WTC11 (cell line): ENCODE measurements at regions not wholly inside any gene's neighbourhood (a gene's known extent, or its start where the extent isn't known, plus 50 kb on each side); places are given as distances from the start of the nearest gene placed in this dataset.
"Not testable (repeated sequence)": the region's sequence is repeated elsewhere in the genome, so short reads cannot be mapped to it uniquely, and the experiment has no call there.

Source experiments
- ATAC-seq: fragments of 200-7000 bp; cut with Tn5 transposase; 2 replicates; pipeline ENCODE4 v1.10.0; 2021; ENCODE audit warnings: mild to moderate bottlenecking, moderate library complexity
- CTCF ChIA-PET: fragments of 300-600 bp; sonication (Branson Sonifier 250); formaldehyde crosslinking; loops from one replicate; lab custom pipeline; 2021; ENCODE audit warnings: antibody characterized with exemption; lab: Charles Lee
- POLR2A ChIA-PET: fragments of 350-600 bp; sonication (Branson Sonifier 250); formaldehyde crosslinking; loops from one replicate; lab custom pipeline; 2021; ENCODE audit warnings: antibody characterized with exemption; lab: Charles Lee
- DNase-seq: peaks from one replicate; pipeline ENCODE4 v3.0.0; 2021; ENCODE audit warnings: low spot score
- H3K27ac Mint-ChIP-seq: 2 replicates; pipeline ENCODE4 v1.8.0; 2021; ENCODE audit warnings: mixed read lengths
- H3K27me3 Mint-ChIP-seq: 2 replicates; pipeline ENCODE4 v1.8.0; 2021; ENCODE audit warnings: low read depth, mild to moderate bottlenecking, moderate library complexity, mixed read lengths
- H3K36me3 Mint-ChIP-seq: 2 replicates; pipeline ENCODE4 v1.8.0; 2021; ENCODE audit warnings: mixed read lengths
- H3K4me1 Mint-ChIP-seq: 2 replicates; pipeline ENCODE4 v1.8.0; 2022; ENCODE audit warnings: mixed read lengths
- H3K4me3 Mint-ChIP-seq: 2 replicates; pipeline ENCODE4 v1.8.0; 2021; ENCODE audit warnings: mild to moderate bottlenecking, moderate library complexity, mixed read lengths
- H3K9me3 Mint-ChIP-seq: 2 replicates; pipeline ENCODE4 v1.8.0; 2021; ENCODE audit warnings: mixed read lengths
- ATF2 ChIP-seq: sonication (generic); formaldehyde crosslinking; IDR thresholded peaks from 2 replicates; pipeline ENCODE4 v1.8.1; 2022; ENCODE audit warnings: low read depth, missing genetic modification reagents, borderline replicate concordance
- ATF6 ChIP-seq: sonication (generic); formaldehyde crosslinking; IDR thresholded peaks from 2 replicates; pipeline ENCODE4 v1.8.1; 2023; ENCODE audit warnings: mild to moderate bottlenecking, missing genetic modification reagents
- CREB1 ChIP-seq: sonication (generic); formaldehyde crosslinking; IDR thresholded peaks from 2 replicates; pipeline ENCODE4 v1.8.0; 2023; ENCODE audit warnings: mild to moderate bottlenecking, missing genetic modification reagents
- ESRRA ChIP-seq: sonication (generic); formaldehyde crosslinking; IDR thresholded peaks from 2 replicates; pipeline ENCODE4 v1.8.1; 2022; ENCODE audit warnings: mild to moderate bottlenecking, missing genetic modification reagents, borderline replicate concordance
- ETV6 ChIP-seq: sonication (generic); formaldehyde crosslinking; IDR thresholded peaks from 2 replicates; pipeline ENCODE4 v1.8.1; 2022; ENCODE audit warnings: mild to moderate bottlenecking, missing genetic modification reagents
- GRHL2 ChIP-seq: fragments of 250-450 bp; sonication (Bioruptor Pico); IDR thresholded peaks from 2 replicates; pipeline ENCODE4 v1.8.0; 2022; ENCODE audit warnings: mild to moderate bottlenecking, moderate library complexity; ENCODE audit not compliant: insufficient replicate concordance, severe bottlenecking
- IRF2 ChIP-seq: sonication (generic); formaldehyde crosslinking; IDR thresholded peaks from 2 replicates; pipeline ENCODE4 v1.8.0; 2022; ENCODE audit warnings: low read depth, missing genetic modification reagents, borderline replicate concordance
- KAT7 ChIP-seq: sonication (generic); formaldehyde crosslinking; IDR thresholded peaks from 2 replicates; pipeline ENCODE4 v1.8.1; 2023; ENCODE audit warnings: missing genetic modification reagents, mild to moderate bottlenecking, borderline replicate concordance
- NFATC4 ChIP-seq: fragments of 250-450 bp; sonication (Bioruptor Pico); IDR thresholded peaks from 2 replicates; pipeline ENCODE4 v1.9.0; 2021; ENCODE audit warnings: mild to moderate bottlenecking
- NFYB ChIP-seq: sonication (generic); formaldehyde crosslinking; conservative IDR thresholded peaks from 2 replicates; pipeline ENCODE4 v1.8.0; 2022; ENCODE audit warnings: low read depth, missing genetic modification reagents
- NR2C2 ChIP-seq: sonication (generic); formaldehyde crosslinking; IDR thresholded peaks from 2 replicates; pipeline ENCODE4 v1.8.0; 2022; ENCODE audit warnings: mild to moderate bottlenecking, missing genetic modification reagents
- OVOL2 ChIP-seq: fragments of 250-450 bp; sonication (Bioruptor Pico); IDR thresholded peaks from 2 replicates; pipeline ENCODE4 v1.9.0; 2021; ENCODE audit warnings: mild to moderate bottlenecking, borderline replicate concordance
- TEAD1 ChIP-seq: sonication (generic); formaldehyde crosslinking; IDR thresholded peaks from 2 replicates; pipeline ENCODE4 v1.8.0; 2022; ENCODE audit warnings: mild to moderate bottlenecking, missing genetic modification reagents
- ZNF121 ChIP-seq: sonication (generic); formaldehyde crosslinking; IDR thresholded peaks from 2 replicates; pipeline ENCODE4 v1.8.0; 2023; ENCODE audit warnings: missing genetic modification reagents
- ZNF138 ChIP-seq: sonication (generic); formaldehyde crosslinking; conservative IDR thresholded peaks from 2 replicates; pipeline ENCODE4 v1.8.1; 2022; ENCODE audit warnings: mild to moderate bottlenecking, moderate library complexity, missing genetic modification reagents
- ZNF263 ChIP-seq: sonication (generic); formaldehyde crosslinking; IDR thresholded peaks from 2 replicates; pipeline ENCODE4 v1.8.1; 2022; ENCODE audit warnings: low read depth, mild to moderate bottlenecking, moderate library complexity, missing genetic modification reagents
- ZNF317 ChIP-seq: sonication (generic); formaldehyde crosslinking; IDR thresholded peaks from 2 replicates; pipeline ENCODE4 v1.8.1; 2023; ENCODE audit warnings: low read depth, mild to moderate bottlenecking, moderate library complexity, missing genetic modification reagents, borderline replicate concordance
- ZNF423 ChIP-seq: fragments of 250-450 bp; sonication (Bioruptor Pico); IDR thresholded peaks from 2 replicates; pipeline ENCODE4 v2.1.2; 2022; ENCODE audit warnings: mild to moderate bottlenecking, moderate library complexity
- ZNF671 ChIP-seq: fragments of 250-450 bp; sonication (Bioruptor Pico); IDR thresholded peaks from 2 replicates; pipeline ENCODE4 v1.8.0; 2021; ENCODE audit warnings: mild to moderate bottlenecking
- TF ChIP-seq, protein P1 (sequence below): fragments of 250-450 bp; sonication (Bioruptor Pico); IDR thresholded peaks from 2 replicates; pipeline ENCODE4 v1.9.0; 2021; ENCODE audit warnings: mild to moderate bottlenecking
- TF ChIP-seq, protein P2 (sequence below): sonication (generic); formaldehyde crosslinking; IDR thresholded peaks from 2 replicates; pipeline ENCODE4 v1.8.1; 2023; ENCODE audit warnings: mild to moderate bottlenecking, missing genetic modification reagents
- TF ChIP-seq, protein P3 (sequence below): sonication (generic); formaldehyde crosslinking; IDR thresholded peaks from 2 replicates; pipeline ENCODE4 v1.8.0; 2022; ENCODE audit warnings: mild to moderate bottlenecking, missing genetic modification reagents
- TF ChIP-seq, protein P4 (sequence below): fragments of 250-450 bp; sonication (Bioruptor Pico); IDR thresholded peaks from 2 replicates; pipeline ENCODE4 v1.8.0; 2021; ENCODE audit warnings: mild to moderate bottlenecking
- TF ChIP-seq, protein P5 (sequence below): sonication (generic); formaldehyde crosslinking; IDR thresholded peaks from 2 replicates; pipeline ENCODE4 v1.8.1; 2022; ENCODE audit warnings: low read depth, mild to moderate bottlenecking, moderate library complexity, missing genetic modification reagents, borderline replicate concordance

- TF ChIP-seq ESRRA (CRISPR knock-in tag) = no peak
- no peak for TF ChIP-seq CREB1 (CRISPR knock-in tag)
- no peak for TF ChIP-seq ATF6 (CRISPR knock-in tag)
- TF ChIP-seq ZNF121 = no peak
- no peak for TF ChIP-seq ATF2 (CRISPR knock-in tag)
- no peak for TF ChIP-seq NFATC4
- no peak for TF ChIP-seq ZNF671 (CRISPR knock-in tag)
- no peak for TF ChIP-seq GRHL2 (CRISPR knock-in tag)
- TF ChIP-seq IRF2 (CRISPR knock-in tag) = no peak
- TF ChIP-seq, protein P1, sequence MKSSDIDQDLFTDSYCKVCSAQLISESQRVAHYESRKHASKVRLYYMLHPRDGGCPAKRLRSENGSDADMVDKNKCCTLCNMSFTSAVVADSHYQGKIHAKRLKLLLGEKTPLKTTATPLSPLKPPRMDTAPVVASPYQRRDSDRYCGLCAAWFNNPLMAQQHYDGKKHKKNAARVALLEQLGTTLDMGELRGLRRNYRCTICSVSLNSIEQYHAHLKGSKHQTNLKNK (CRISPR knock-in tag) = no peak
These were observed 78.7 kb upstream of the TNFSF11 start (continued) for GRCh38 chr13:42495255-42495654.

DNA sequence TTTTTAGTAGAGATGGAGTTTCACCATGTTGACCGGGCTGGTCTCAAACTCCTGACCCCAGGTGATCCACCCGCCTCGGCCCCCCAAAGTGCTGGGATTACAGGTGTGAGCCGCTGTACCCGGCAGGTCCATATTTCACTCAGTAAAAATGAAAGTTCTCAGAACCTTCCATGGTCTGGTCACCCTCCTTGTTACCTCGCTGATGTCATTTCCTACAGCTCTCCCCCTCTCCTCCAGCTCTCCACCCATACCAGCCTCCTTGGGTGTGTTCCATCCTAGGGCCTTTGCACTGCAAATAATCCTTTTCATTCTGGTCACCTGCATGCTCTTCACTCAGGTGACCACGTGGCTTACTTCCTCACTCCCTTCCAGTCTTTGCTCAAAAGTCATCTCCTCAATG is 78.2 kb upstream of the TNFSF11 start:
- ChIA-PET POLR2A (no interaction called here), CTCF (no interaction called here)
- DNase-seq (no peak), ATAC-seq (no peak)
- peaks cover 2% of the 10 kb centered on the region; the same call in 1 of the 2 replicates for H3K36me3 Mint-ChIP-seq
- TF ChIP-seq ZNF317 (CRISPR knock-in tag) = no peak
- no peak for TF ChIP-seq IRF2 (CRISPR knock-in tag)
- TF ChIP-seq ZNF263 (CRISPR knock-in tag) = no peak
- no peak for TF ChIP-seq NR2C2
- no peak for TF ChIP-seq NFYB (CRISPR knock-in tag)
- no peak overlapping the region for H3K27ac Mint-ChIP-seq
- H3K9me3 Mint-ChIP-seq = peaks cover 7% of the 10 kb centered on the region
- no peaks in the 10 kb centered on the region for H3K4me1 Mint-ChIP-seq
- H3K27me3 Mint-ChIP-seq = no peaks in the 10 kb centered on the region; the same call in 1 of the 2 replicates
- H3K4me3 Mint-ChIP-seq = no peak overlapping the region

DNA sequence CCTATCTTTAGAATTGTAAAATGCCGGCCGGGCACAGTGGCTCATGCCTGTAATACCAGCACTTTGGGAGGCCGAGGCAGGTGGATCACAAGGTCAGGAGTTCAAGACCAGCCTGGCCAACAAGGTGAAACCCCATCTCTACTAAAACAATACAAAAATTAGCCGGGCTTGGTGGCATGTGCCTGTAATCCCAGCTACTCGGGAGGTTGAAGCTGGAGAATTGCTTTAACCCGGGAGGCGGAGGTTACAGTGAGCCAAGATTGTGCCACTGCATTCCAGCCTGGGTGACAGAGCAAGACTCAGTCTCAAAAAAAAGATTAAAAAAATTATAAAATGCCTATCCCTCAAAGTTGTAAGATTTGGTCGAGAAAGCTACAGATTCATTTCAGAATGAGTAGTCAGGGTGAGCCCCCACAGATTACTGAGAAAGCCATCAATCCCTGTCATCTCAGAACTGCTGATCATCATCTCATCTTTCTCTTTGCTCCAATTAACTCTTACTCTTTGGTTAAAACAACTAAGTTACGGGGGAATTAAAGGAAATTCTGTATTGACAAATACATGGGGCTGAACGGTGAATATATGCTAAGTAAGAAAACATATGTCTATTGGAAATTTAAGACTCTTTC is 76.9 kb upstream of the TNFSF11 start:
- POLR2A ChIA-PET, CTCF ChIA-PET, H3K36me3 Mint-ChIP-seq, H3K27me3 Mint-ChIP-seq, ATAC-seq, DNase-seq, H3K27ac Mint-ChIP-seq, H3K4me3 Mint-ChIP-seq, H3K4me1 Mint-ChIP-seq: not testable (repeated sequence)
- peaks cover 13% of the 10 kb centered on the region for H3K9me3 Mint-ChIP-seq

GRCh38 chr13:42497798-42498197 is 76.2 kb upstream of the TNFSF11 start:
- H3K4me3 Mint-ChIP-seq = no peak overlapping the region
- CTCF ChIA-PET = no interaction called here
- DNase-seq (no peak), ATAC-seq (no peak)
- H3K9me3 Mint-ChIP-seq = peaks cover 13% of the 10 kb centered on the region
- H3K27me3 Mint-ChIP-seq = no peaks in the 10 kb centered on the region; the same call in 1 of the 2 replicates
- H3K27ac Mint-ChIP-seq = no peak overlapping the region
- H3K4me1 Mint-ChIP-seq = no peaks in the 10 kb centered on the region
- POLR2A ChIA-PET = no interaction called here
- H3K36me3 Mint-ChIP-seq = peaks cover 8% of the 10 kb centered on the region
- TF ChIP-seq, protein P2, sequence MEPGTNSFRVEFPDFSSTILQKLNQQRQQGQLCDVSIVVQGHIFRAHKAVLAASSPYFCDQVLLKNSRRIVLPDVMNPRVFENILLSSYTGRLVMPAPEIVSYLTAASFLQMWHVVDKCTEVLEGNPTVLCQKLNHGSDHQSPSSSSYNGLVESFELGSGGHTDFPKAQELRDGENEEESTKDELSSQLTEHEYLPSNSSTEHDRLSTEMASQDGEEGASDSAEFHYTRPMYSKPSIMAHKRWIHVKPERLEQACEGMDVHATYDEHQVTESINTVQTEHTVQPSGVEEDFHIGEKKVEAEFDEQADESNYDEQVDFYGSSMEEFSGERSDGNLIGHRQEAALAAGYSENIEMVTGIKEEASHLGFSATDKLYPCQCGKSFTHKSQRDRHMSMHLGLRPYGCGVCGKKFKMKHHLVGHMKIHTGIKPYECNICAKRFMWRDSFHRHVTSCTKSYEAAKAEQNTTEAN (CRISPR knock-in tag) = no peak
- TF ChIP-seq CREB1 (CRISPR knock-in tag) (no peak), TEAD1 (no peak), ZNF671 (CRISPR knock-in tag) (no peak), OVOL2 (CRISPR knock-in tag) (no peak), KAT7 (CRISPR knock-in tag) (no peak), ZNF138 (CRISPR knock-in tag) (no peak), ZNF423 (no peak), ETV6 (CRISPR knock-in tag) (no peak)
- TF ChIP-seq, protein P3, sequence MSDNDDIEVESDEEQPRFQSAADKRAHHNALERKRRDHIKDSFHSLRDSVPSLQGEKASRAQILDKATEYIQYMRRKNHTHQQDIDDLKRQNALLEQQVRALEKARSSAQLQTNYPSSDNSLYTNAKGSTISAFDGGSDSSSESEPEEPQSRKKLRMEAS (CRISPR knock-in tag) = no peak
- TF ChIP-seq, protein P4, sequence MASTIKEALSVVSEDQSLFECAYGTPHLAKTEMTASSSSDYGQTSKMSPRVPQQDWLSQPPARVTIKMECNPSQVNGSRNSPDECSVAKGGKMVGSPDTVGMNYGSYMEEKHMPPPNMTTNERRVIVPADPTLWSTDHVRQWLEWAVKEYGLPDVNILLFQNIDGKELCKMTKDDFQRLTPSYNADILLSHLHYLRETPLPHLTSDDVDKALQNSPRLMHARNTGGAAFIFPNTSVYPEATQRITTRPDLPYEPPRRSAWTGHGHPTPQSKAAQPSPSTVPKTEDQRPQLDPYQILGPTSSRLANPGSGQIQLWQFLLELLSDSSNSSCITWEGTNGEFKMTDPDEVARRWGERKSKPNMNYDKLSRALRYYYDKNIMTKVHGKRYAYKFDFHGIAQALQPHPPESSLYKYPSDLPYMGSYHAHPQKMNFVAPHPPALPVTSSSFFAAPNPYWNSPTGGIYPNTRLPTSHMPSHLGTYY (CRISPR knock-in tag) = no peak
- TF ChIP-seq, protein P5, sequence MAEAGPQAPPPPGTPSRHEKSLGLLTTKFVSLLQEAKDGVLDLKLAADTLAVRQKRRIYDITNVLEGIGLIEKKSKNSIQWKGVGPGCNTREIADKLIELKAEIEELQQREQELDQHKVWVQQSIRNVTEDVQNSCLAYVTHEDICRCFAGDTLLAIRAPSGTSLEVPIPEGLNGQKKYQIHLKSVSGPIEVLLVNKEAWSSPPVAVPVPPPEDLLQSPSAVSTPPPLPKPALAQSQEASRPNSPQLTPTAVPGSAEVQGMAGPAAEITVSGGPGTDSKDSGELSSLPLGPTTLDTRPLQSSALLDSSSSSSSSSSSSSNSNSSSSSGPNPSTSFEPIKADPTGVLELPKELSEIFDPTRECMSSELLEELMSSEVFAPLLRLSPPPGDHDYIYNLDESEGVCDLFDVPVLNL (CRISPR knock-in tag) = no peak
